Epithelial cell of esophagus (primary cell): ENCODE measurements at regions not wholly inside any gene's neighbourhood (a gene's known extent, or its start where the extent isn't known, plus 50 kb on each side); places are given as distances from the start of the nearest gene placed in this dataset.
A peak's percentile ranks its signal among the peaks of the same experiment; 100 is the strongest.

Experiments used
- DNase-seq: peaks from one replicate; pipeline ENCODE4 v3.0.0; 2010; ENCODE audit warnings: low read depth
- H3K4me3 ChIP-seq: 2 replicates; pipeline ENCODE4 v1.5.1; 2011; ENCODE audit warnings: mild to moderate bottlenecking, low read length, control low read depth
- CTCF ChIP-seq: IDR thresholded peaks from 2 replicates; pipeline ENCODE4 v1.5.1; 2011; ENCODE audit warnings: low read depth, mild to moderate bottlenecking, low read length, control low read depth, inconsistent platforms; ENCODE audit not compliant: insufficient read depth; ENCODE audit errors: missing control alignments

- no peak for TF ChIP-seq CTCF
- DNase-seq, result peak; percentile 87
- H3K4me3 ChIP-seq, result no peak overlapping the region
Measured at GRCh38 chr12:91627225-91627624, 444.6 kb upstream of the DCN start.

- H3K4me3 ChIP-seq, result no peak overlapping the region
- DNase-seq, result no peak
- TF ChIP-seq CTCF, result no peak
Measured at GRCh38 chr12:91622981-91623380, 440.4 kb upstream of the DCN start.

GRCh38 chr12:91622037-91622436 lies 439.4 kb upstream of the DCN start:
- no peak for TF ChIP-seq CTCF
- no peak overlapping the region for H3K4me3 ChIP-seq
- DNase-seq, result no peak

GRCh38 chr12:91620992-91621391 lies 438.4 kb upstream of the DCN start:
- DNase-seq, result no peak
- no peak overlapping the region for H3K4me3 ChIP-seq
- no peak for TF ChIP-seq CTCF

GRCh38 chr12:91620422-91620821 lies 437.8 kb upstream of the DCN start:
- H3K4me3 ChIP-seq, result no peak overlapping the region
- TF ChIP-seq CTCF, result no peak
- no peak for DNase-seq

- no peak for TF ChIP-seq CTCF
- H3K4me3 ChIP-seq, result no peak overlapping the region
- peak; percentile 49 for DNase-seq
Measured at GRCh38 chr12:91618281-91618680, 435.7 kb upstream of the DCN start.

- TF ChIP-seq CTCF, result no peak
- H3K4me3 ChIP-seq, result no peak overlapping the region
- DNase-seq, result peak; percentile 19
Measured at GRCh38 chr12:91617818-91618217, 435.2 kb upstream of the DCN start.
